ENCODE measurements at regions not wholly inside any gene's neighbourhood (a gene's known extent, or its start where the extent isn't known, plus 50 kb on each side); places are given as distances from the start of the nearest gene placed in this dataset.

DNA sequence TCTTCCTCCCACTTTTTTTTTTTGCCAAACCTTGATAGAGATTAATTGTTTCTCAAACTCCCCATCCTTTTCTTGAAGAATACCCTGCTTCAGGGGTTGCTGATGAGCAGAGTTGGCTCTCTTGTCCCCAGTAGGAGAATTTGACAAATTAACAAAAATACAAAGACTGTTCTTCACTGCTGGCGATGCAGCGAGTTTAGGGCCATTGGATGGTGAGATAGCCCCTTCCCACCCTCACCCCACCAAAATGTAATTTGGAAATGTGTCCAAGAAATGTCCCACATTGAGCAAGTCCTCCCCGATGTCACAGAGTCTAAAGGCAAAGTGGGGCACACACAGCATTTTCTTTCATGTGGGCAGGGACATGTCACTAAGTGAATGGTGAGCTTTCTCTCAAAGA lies 136.0 kb upstream of the RARB start (continued):
- TF ChIP-seq CEBPB (IDR thresholded peaks at IDR 0.05; ENCODE audit: low read depth, low read length): no peak

All from H1 (cell line).